NCI-H524 (cell line): ENCODE measurements at regions not wholly inside any gene's neighbourhood (a gene's known extent, or its start where the extent isn't known, plus 50 kb on each side); places are given as distances from the start of the nearest gene placed in this dataset.
A peak's percentile ranks its signal among the peaks of the same experiment; 100 is the strongest.

Experiments used
- DNase-seq, 2 experiments: peaks; one replicate each; lab custom pipeline; 2025; lab: John Stamatoyannopoulos, UW

- no peak for DNase-seq
Measured at GRCh38 chr12:130216031-130216430, 53.8 kb downstream of the FZD10 start.

- no peak for DNase-seq
Measured at GRCh38 chr12:130218682-130219081, 56.4 kb downstream of the FZD10 start.

- DNase-seq: no peak
Measured at GRCh38 chr12:130219929-130220705, 57.9 kb downstream of the FZD10 start.

- DNase-seq: no peak
Measured at GRCh38 chr12:130220706-130221100, 58.4 kb downstream of the FZD10 start.

GRCh38 chr12:130222519-130223218 lies 60.4 kb downstream of the FZD10 start:
- DNase-seq: no peak

GRCh38 chr12:130223767-130224244 lies 61.5 kb downstream of the FZD10 start:
- no peak for DNase-seq

- peak; percentile 71 to 81 for DNase-seq
Measured at GRCh38 chr12:130224613-130225012, 62.3 kb downstream of the FZD10 start.

- no peak for DNase-seq
Measured at GRCh38 chr12:130225347-130225746, 63.1 kb downstream of the FZD10 start.

- DNase-seq: no peak
Measured at GRCh38 chr12:130226126-130226525, 63.9 kb downstream of the FZD10 start.

- peak in 1 of 2 experiments; percentile 36 for DNase-seq
Measured at GRCh38 chr12:130226771-130227170, 64.5 kb downstream of the FZD10 start.

GRCh38 chr12:130227641-130228040 lies 65.4 kb downstream of the FZD10 start:
- no peak for DNase-seq

- no peak for DNase-seq
Measured at GRCh38 chr12:130236446-130236845, 74.2 kb downstream of the FZD10 start.

- DNase-seq: no peak
Measured at GRCh38 chr12:130240831-130241590, 78.7 kb downstream of the FZD10 start.

- DNase-seq: no peak
Measured at GRCh38 chr12:130242506-130242905, 80.2 kb downstream of the FZD10 start.

- no peak for DNase-seq
Measured at GRCh38 chr12:130245251-130245650, 83.0 kb downstream of the FZD10 start.

- no peak for DNase-seq
Measured at GRCh38 chr12:130246560-130246959, 84.3 kb downstream of the FZD10 start.

- DNase-seq: no peak
Measured at GRCh38 chr12:130247634-130248237, 85.5 kb downstream of the FZD10 start.

- no peak for DNase-seq
Measured at GRCh38 chr12:130249376-130249775, 87.1 kb downstream of the FZD10 start.

- DNase-seq: no peak
Measured at GRCh38 chr12:130251236-130251780, 86.4 kb upstream of the PIWIL1 start.

- DNase-seq: no peak
Measured at GRCh38 chr12:130253866-130254265, 83.8 kb upstream of the PIWIL1 start.

- no peak for DNase-seq
Measured at GRCh38 chr12:130254461-130255276, 83.0 kb upstream of the PIWIL1 start.
